ENCODE measurements at regions not wholly inside any gene's neighbourhood (a gene's known extent, or its start where the extent isn't known, plus 50 kb on each side); places are given as distances from the start of the nearest gene placed in this dataset.

DNA sequence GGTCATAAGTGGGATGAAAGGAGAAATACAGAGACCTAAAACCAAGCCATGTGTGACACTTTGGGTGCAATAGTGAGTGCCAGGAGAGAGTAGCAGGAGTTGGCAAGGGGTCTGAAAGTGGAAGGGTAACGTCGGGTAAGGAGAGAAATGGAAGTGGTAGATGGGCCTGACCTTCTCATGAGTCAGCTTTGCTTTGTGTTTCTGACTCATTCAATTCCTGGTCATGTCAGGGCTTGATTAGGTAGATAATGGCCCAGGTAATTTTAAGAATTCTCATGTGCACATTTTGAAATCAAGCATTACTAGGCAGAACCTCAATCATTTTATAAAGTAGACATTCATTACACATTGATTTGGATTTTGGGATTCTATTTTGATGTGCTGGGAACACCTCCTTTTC lies 262.5 kb downstream of the SOX2 start:
- H3K9me1 ChIP-seq (ENCODE audit: insufficient read depth, low read length), result no peaks in the 10 kb centered on the region
- no peaks in the 10 kb centered on the region for H3K79me1 ChIP-seq (ENCODE audit: low read depth in 1 of 2, low read length in 2 of 2)
- in situ Hi-C loops (cut with MboI; ENCODE audit: low sequenced_read_pairs), result no loop called here
- no peak for ATAC-seq (ENCODE audit: low read depth)
- no peak overlapping the region for H3K56ac ChIP-seq (ENCODE audit: extremely low read depth, insufficient read depth, low read length)
- peaks cover 5% of the 10 kb centered on the region for H3K9me3 ChIP-seq (ENCODE audit: control insufficient read depth, insufficient read depth, low read length)
- H3K14ac ChIP-seq (replicated peaks; ENCODE audit: low read depth, low read length), result no peak overlapping the region
- no peaks in the 10 kb centered on the region for H3K27me3 ChIP-seq (ENCODE audit: control insufficient read depth, insufficient read depth, low read length)
- ChIA-PET POLR2A (ENCODE audit: unreplicated experiment) (no interaction called here), CTCF (no interaction called here)
- H3K23ac ChIP-seq (ENCODE audit: low read depth, low read length), result no peak overlapping the region
- WGBS, 2 experiments (ENCODE audit: extremely low coverage in 2 of 2, insufficient read length in 1 of 2), result no CpG with 5 or more reads among the region's 2 CpGs
- BruUV-seq (replicated peaks), result no TSS peak
- no peak overlapping the region for H2BK5ac ChIP-seq (ENCODE audit: low read depth, low read length, poor library complexity, severe bottlenecking)
- dilution Hi-C loops (cut with HindIII; ENCODE audit: low sequenced_read_pairs, unreplicated experiment), result no loop called here
- H3K4me3 ChIP-seq (ENCODE audit: insufficient read depth, low read depth, low read length), result no peak overlapping the region
- H3K4ac ChIP-seq (ENCODE audit: low read depth, low read length), result no peak overlapping the region
- no peak for DNase-seq
- no peak overlapping the region for H3K9ac ChIP-seq (ENCODE audit: low read depth, low read length)
- H2BK120ac ChIP-seq (ENCODE audit: low read depth, low read length), result no peak overlapping the region
- no peak overlapping the region for H2AK9ac ChIP-seq (replicated peaks; ENCODE audit: low read depth, low read length, poor library complexity)
- H4K8ac ChIP-seq (ENCODE audit: low read depth in 2 of 2, low read length in 2 of 2), result no peak overlapping the region
- intact Hi-C loops (cut with micrococcal nuclease), result no loop called here
- no peak overlapping the region for H3K4me2 ChIP-seq (ENCODE audit: low read depth, low read length)
- TF ChIP-seq MAZ (IDR thresholded peaks at IDR 0.05; ENCODE audit: borderline replicate concordance, low read depth, low read length), result no peak
- no peak for TF ChIP-seq RCOR1 (IDR thresholded peaks at IDR 0.05; ENCODE audit: insufficient replicate concordance, low read length)
- TF ChIP-seq CEBPB (IDR thresholded peaks at IDR 0.05; ENCODE audit: low read depth, low read length), result no peak
- no peak for TF ChIP-seq FOS (IDR thresholded peaks at IDR 0.05; ENCODE audit: low read depth, low read length)
- TF ChIP-seq NFE2L2 (IDR thresholded peaks at IDR 0.05; ENCODE audit: low read depth, low read length), result no peak
- TF ChIP-seq, protein P1, sequence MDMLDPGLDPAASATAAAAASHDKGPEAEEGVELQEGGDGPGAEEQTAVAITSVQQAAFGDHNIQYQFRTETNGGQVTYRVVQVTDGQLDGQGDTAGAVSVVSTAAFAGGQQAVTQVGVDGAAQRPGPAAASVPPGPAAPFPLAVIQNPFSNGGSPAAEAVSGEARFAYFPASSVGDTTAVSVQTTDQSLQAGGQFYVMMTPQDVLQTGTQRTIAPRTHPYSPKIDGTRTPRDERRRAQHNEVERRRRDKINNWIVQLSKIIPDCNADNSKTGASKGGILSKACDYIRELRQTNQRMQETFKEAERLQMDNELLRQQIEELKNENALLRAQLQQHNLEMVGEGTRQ (IDR thresholded peaks at IDR 0.05; ENCODE audit: low read depth, low read length), result no peak
- no peak for TF ChIP-seq RFX5 (IDR thresholded peaks at IDR 0.05; ENCODE audit: low read depth, low read length)
- TF ChIP-seq RAD21 (IDR thresholded peaks at IDR 0.05; ENCODE audit: low read length), result no peak
- no peak for TF ChIP-seq POLR2A (IDR thresholded peaks at IDR 0.05; ENCODE audit: low read depth, low read length)
- TF ChIP-seq, protein P2, sequence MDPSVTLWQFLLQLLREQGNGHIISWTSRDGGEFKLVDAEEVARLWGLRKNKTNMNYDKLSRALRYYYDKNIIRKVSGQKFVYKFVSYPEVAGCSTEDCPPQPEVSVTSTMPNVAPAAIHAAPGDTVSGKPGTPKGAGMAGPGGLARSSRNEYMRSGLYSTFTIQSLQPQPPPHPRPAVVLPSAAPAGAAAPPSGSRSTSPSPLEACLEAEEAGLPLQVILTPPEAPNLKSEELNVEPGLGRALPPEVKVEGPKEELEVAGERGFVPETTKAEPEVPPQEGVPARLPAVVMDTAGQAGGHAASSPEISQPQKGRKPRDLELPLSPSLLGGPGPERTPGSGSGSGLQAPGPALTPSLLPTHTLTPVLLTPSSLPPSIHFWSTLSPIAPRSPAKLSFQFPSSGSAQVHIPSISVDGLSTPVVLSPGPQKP (IDR thresholded peaks at IDR 0.05; ENCODE audit: borderline replicate concordance, low read depth, low read length), result no peak
- H3K36me3 ChIP-seq (ENCODE audit: control insufficient read depth, insufficient read depth, low read length), result no peaks in the 10 kb centered on the region
- no peak overlapping the region for H2AK5ac ChIP-seq (ENCODE audit: low read depth, low read length)
- no peak overlapping the region for H2BK15ac ChIP-seq (ENCODE audit: low read depth, low read length)
- H4K91ac ChIP-seq (ENCODE audit: insufficient read depth, low read depth, low read length), result no peak overlapping the region
- no peaks in the 10 kb centered on the region for H4K20me1 ChIP-seq (ENCODE audit: insufficient read depth, low read length)
- H3K27ac ChIP-seq (ENCODE audit: insufficient read depth, low read length), result no peak overlapping the region
- H2AFZ ChIP-seq (replicated peaks; ENCODE audit: low read length, poor library complexity), result no peak overlapping the region
- H4K5ac ChIP-seq (ENCODE audit: low read depth, low read length), result no peak overlapping the region
- H2BK20ac ChIP-seq (ENCODE audit: low read depth, low read length), result no peak overlapping the region
- H3K4me1 ChIP-seq (ENCODE audit: control insufficient read depth, insufficient read depth, low read length), result no peaks in the 10 kb centered on the region
- no peak overlapping the region for H3K18ac ChIP-seq (ENCODE audit: low read depth, low read length)
